DMS53 treated with DMSO at 0.1 percent for 48 hours (cell line): ENCODE measurements at regions not wholly inside any gene's neighbourhood (a gene's known extent, or its start where the extent isn't known, plus 50 kb on each side); places are given as distances from the start of the nearest gene placed in this dataset.
A peak's percentile ranks its signal among the peaks of the same experiment; 100 is the strongest.

ENCODE experiments used
- DNase-seq: peaks from one replicate; lab custom pipeline; 2025; ENCODE audit not compliant: unreplicated experiment; lab: John Stamatoyannopoulos, UW

GRCh38 chr5:121182788-121183490 is 668.7 kb upstream of the FTMT start:
- no peak for DNase-seq

GRCh38 chr5:121188849-121189248 is 662.8 kb upstream of the FTMT start:
- DNase-seq, result no peak

- DNase-seq, result peak; percentile 21
Measured at GRCh38 chr5:121189342-121190305, 662.1 kb upstream of the FTMT start.

- no peak for DNase-seq
Measured at GRCh38 chr5:121199216-121199999, 652.3 kb upstream of the FTMT start.

- no peak for DNase-seq
Measured at GRCh38 chr5:121218086-121218485, 633.6 kb upstream of the FTMT start.

DNA sequence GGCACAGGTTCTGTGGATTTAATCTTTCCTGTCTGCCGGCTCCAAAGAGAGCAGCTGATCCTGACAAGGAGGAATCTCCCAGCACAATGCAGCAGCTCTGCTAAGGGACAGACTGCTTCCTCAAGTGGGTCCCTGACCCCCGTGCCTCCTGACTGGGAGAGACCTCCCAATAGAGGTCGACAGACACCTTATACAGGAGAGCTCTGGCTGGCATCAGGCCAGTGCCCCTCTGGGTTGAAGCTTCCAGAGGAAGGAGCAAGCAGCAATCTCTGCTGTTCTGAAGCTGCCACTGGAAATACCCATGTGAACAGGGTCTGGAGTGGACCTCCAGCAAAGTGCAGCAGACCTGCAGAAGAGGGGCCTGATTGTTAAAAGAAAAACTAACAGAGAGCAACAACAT is 630.2 kb upstream of the FTMT start:
- no peak for DNase-seq

DNA sequence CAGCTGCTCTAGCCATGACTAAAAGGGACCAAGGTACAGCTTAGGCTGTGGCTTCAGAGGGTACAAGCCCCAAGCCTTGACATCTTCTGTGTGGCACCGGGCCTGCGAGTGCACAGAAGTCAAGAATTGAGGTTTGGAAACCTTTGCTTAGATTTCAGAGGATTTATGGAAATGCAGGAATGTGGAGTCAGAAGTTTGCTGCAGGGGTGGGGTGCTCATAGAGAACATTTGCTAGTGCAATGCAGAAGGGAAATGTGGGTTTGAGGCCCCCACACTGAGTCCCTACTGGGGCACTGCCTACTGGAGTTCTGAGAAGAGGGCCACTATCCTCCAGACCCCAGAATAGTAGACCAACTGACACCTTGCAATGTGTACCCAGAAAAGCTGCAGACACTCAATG is 624.9 kb upstream of the FTMT start:
- no peak for DNase-seq

- DNase-seq, result no peak
Measured at GRCh38 chr5:121239951-121240350, 611.7 kb upstream of the FTMT start.

DNA sequence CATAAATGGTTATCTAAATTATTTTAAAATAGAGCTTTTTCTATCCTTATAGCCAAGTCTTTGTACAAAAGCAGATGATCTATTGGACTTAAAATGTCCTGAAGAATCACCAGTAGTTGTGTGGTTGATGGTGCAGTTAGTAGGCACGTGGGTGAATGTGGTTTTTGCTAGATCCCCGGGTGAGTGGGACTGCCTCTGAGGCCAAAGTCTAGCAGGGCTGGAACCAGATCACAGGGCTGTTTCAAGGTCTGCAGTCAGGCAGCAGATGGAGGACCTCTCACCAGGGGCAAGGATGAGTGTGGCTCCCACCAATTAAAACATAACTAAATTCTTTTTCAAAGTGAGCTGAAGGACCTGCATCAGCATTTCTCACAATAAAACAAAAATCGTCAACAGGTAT is 604.7 kb upstream of the FTMT start:
- DNase-seq, result no peak

GRCh38 chr5:121251954-121252353 is 599.7 kb upstream of the FTMT start:
- no peak for DNase-seq

DNA sequence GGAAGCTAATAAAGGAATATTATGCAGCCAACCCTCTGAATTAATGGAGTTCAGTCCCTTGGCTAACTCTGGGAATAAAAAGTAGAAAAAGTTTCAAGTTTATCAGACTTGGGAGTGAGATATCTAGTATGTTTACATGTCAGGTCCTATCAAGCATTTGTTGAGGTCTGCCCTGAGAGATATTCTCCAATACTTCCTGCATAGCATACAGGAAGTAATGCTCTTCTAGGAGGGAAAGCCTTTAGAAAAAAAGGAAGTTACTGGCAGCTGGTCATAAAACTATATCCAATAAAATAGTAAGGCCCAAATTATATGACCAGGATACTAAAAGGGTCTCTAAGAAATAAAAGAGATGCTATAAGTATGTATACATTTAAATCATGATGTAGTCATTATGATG is 594.1 kb upstream of the FTMT start:
- DNase-seq, result peak; percentile 6

DNA sequence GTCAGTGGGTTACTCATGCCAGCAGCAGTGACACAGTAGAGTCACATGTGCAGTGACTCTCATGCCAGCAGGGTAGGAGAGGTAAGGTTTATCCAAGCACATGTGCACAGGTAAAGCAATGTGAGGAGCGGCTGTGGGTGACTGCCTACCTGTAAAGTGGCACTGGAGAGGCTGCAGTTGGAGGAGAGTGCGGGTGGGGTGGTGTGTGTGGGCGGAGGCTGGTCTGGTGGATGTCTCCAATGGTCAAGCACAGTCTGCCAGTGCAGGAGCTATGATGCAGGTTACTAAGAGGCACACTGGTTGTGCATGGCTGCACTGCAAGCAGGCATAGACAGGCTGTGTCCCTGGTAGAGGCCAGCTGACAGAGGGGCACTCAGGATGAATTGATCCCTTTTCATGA is 588.2 kb upstream of the FTMT start:
- no peak for DNase-seq

- DNase-seq, result no peak
Measured at GRCh38 chr5:121264605-121265004, 587.1 kb upstream of the FTMT start.

- DNase-seq, result no peak
Measured at GRCh38 chr5:121271546-121271945, 580.1 kb upstream of the FTMT start.

DNA sequence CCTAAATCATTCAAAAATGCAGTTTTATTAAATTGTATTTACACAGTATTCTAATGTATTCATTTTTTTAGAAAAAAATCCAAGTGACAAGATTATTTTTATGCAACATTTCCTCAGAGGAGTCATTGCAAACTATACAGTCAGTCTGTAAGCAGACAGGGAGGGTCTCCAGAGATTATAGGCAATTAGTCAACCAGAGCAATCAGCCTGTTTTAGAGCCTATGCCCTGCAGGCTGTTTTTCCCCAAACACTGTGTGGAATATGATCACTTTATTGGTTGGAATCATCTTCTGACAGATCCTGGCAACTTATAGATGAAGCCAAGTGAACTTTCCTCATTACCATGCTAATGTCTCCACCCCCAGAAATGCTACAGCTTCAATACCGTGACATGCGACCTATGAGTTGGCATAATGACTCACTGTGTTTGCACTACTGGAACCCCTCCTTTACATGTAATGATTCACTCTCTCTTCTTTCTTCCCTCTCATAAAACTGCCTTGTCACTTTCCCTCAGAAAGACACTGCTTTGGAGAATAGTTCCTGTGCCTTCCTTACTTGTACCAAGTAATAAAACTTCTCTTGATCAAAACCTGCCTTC is 577.7 kb upstream of the FTMT start:
- peak; percentile 88 for DNase-seq

- no peak for DNase-seq
Measured at GRCh38 chr5:121279801-121280200, 571.9 kb upstream of the FTMT start.

DNA sequence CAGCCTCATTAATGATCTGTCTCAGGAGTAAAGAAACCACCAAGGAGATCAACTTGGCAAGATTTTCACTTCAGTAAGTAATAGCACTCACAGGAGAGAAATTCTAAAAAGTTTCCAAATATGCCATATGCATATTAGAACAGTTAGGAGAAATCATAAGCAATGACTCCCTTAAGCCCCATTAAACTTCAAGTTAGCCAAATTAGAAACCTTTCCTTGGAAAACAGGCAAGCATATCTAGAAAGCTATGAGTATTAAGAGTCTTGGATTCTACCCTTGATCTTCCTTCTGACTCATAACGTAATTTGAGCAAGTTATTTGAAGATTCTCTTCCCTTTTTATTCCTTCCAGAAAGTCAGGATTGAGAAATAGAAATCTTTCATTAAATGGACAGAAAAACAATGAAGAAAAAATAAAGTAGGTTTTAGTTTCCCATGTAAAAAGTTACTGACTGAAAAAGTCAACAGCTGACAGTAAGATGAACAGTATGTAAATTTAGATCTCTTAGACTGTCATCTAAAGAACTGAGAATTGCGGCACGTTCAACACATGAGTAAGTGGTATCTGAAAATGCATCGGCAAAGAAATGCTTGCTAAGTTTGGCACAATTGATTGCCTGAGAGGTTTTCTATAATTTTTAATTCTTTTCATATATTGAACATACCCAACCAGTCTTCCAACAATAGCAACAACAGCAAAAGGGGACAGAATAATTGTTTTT is 565.7 kb upstream of the FTMT start:
- no peak for DNase-seq

DNA sequence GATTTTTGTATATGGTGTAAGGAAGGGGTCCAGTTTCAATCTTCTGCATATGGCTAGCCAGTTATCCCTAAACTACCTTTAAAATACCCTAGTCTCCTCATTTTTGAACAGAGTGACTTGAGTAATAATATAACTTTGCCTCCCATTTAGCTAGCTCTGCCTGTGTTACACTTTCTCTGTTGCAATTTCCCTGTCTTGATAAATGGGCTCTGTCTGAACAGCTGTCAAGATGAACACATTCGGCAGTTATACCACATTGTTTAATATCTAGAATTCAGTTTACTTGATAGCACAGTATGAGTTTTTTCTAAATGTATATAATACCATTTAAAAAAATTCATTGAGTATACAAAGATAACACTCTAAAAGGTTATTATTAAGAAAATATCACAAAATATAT is 562.9 kb upstream of the FTMT start:
- no peak for DNase-seq

GRCh38 chr5:121292664-121293063 is 559.0 kb upstream of the FTMT start:
- DNase-seq, result no peak

- DNase-seq, result no peak
Measured at GRCh38 chr5:121296356-121296755, 555.3 kb upstream of the FTMT start.
